ENCODE measurements at regions not wholly inside any gene's neighbourhood (a gene's known extent, or its start where the extent isn't known, plus 50 kb on each side); places are given as distances from the start of the nearest gene placed in this dataset.

GRCh38 chr9:25421560-25421959, 256.7 kb downstream of the TUSC1 start:
- H3K4me3 ChIP-seq (ENCODE audit: low read depth, low read length), result no peak overlapping the region
- H3K9me3 ChIP-seq (ENCODE audit: control insufficient read depth, insufficient read depth, low read depth, low read length), result no peaks in the 10 kb centered on the region
- POLR2A ChIA-PET, result no interaction called here
- H3K4me1 ChIP-seq (ENCODE audit: control insufficient read depth, insufficient read depth, low read length), result no peaks in the 10 kb centered on the region
- TF ChIP-seq ZFP3 (tag by site-specific recombination; IDR thresholded peaks at IDR 0.05; ENCODE audit: low read depth), result no peak
- TF ChIP-seq, protein P1, sequence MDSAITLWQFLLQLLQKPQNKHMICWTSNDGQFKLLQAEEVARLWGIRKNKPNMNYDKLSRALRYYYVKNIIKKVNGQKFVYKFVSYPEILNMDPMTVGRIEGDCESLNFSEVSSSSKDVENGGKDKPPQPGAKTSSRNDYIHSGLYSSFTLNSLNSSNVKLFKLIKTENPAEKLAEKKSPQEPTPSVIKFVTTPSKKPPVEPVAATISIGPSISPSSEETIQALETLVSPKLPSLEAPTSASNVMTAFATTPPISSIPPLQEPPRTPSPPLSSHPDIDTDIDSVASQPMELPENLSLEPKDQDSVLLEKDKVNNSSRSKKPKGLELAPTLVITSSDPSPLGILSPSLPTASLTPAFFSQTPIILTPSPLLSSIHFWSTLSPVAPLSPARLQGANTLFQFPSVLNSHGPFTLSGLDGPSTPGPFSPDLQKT (IDR thresholded peaks at IDR 0.05; ENCODE audit: borderline replicate concordance, low read depth, low read length), result no peak
- TF ChIP-seq ZNF292 (tag by site-specific recombination; IDR thresholded peaks at IDR 0.05; ENCODE audit: borderline replicate concordance, low read depth), result no peak
- no peak for TF ChIP-seq MYNN (tag by site-specific recombination; IDR thresholded peaks at IDR 0.05; ENCODE audit: borderline replicate concordance)
- no peak for TF ChIP-seq ZNF214 (tag by site-specific recombination; IDR thresholded peaks at IDR 0.05; ENCODE audit: borderline replicate concordance)
- no peak for TF ChIP-seq TCF7L2 (IDR thresholded peaks at IDR 0.05; ENCODE audit: borderline replicate concordance, low read depth, low read length)
- no peak for TF ChIP-seq ZNF777 (tag by site-specific recombination; IDR thresholded peaks at IDR 0.05; ENCODE audit: borderline replicate concordance)
- TF ChIP-seq BCL6B (tag by site-specific recombination; IDR thresholded peaks at IDR 0.05), result no peak
- TF ChIP-seq ZNF791 (tag by site-specific recombination; IDR thresholded peaks at IDR 0.05), result no peak
- no peak for TF ChIP-seq ZNF660 (tag by site-specific recombination; IDR thresholded peaks at IDR 0.05)
- no peak for TF ChIP-seq ZNF510 (tag by site-specific recombination; IDR thresholded peaks at IDR 0.05; ENCODE audit: insufficient replicate concordance)
- TF ChIP-seq OVOL3 (tag by site-specific recombination; IDR thresholded peaks at IDR 0.05), result no peak
- TF ChIP-seq KLF9 (tag by site-specific recombination; IDR thresholded peaks at IDR 0.05; ENCODE audit: low read depth), result no peak
- no peak for TF ChIP-seq ZNF776 (tag by site-specific recombination; IDR thresholded peaks at IDR 0.05; ENCODE audit: borderline replicate concordance)
- TF ChIP-seq, protein P2, sequence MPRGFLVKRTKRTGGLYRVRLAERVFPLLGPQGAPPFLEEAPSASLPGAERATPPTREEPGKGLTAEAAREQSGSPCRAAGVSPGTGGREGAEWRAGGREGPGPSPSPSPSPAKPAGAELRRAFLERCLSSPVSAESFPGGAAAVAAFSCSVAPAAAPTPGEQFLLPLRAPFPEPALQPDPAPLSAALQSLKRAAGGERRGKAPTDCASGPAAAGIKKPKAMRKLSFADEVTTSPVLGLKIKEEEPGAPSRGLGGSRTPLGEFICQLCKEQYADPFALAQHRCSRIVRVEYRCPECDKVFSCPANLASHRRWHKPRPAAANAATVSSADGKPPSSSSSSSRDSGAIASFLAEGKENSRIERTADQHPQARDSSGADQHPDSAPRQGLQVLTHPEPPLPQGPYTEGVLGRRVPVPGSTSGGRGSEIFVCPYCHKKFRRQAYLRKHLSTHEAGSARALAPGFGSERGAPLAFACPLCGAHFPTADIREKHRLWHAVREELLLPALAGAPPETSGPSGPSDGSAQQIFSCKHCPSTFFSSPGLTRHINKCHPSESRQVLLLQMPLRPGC (tag by site-specific recombination; IDR thresholded peaks at IDR 0.05), result no peak
- CTCF ChIA-PET, result no interaction called here
- H3K36me3 ChIP-seq (ENCODE audit: control insufficient read depth in 2 of 2, insufficient read depth in 1 of 2, low read length in 2 of 2), result no peaks in the 10 kb centered on the region
- H3K27ac ChIP-seq (ENCODE audit: extremely low read depth, low read depth, low read length), result no peak overlapping the region

GRCh38 chr9:25418974-25419373, 259.3 kb downstream of the TUSC1 start:
- TF ChIP-seq OSR2 (tag by site-specific recombination; IDR thresholded peaks at IDR 0.05) (no peak), KLF9 (tag by site-specific recombination; IDR thresholded peaks at IDR 0.05; ENCODE audit: low read depth) (no peak), ZNF561 (tag by site-specific recombination; IDR thresholded peaks at IDR 0.05; ENCODE audit: borderline replicate concordance) (no peak), ZBTB21 (tag by site-specific recombination; IDR thresholded peaks at IDR 0.05) (no peak), ZSCAN23 (tag by site-specific recombination; IDR thresholded peaks at IDR 0.05) (no peak), ZNF555 (tag by site-specific recombination; conservative IDR thresholded peaks at IDR 0.05) (no peak), SETDB1 (IDR thresholded peaks at IDR 0.05; ENCODE audit: insufficient read length, low read length) (no peak), ZNF670 (tag by site-specific recombination; IDR thresholded peaks at IDR 0.05; ENCODE audit: low read depth) (no peak), ZNF140 (tag by site-specific recombination; IDR thresholded peaks at IDR 0.05) (no peak), ZNF202 (tag by site-specific recombination; IDR thresholded peaks at IDR 0.05; ENCODE audit: borderline replicate concordance) (no peak), ZBTB17 (tag by site-specific recombination; IDR thresholded peaks at IDR 0.05) (no peak), ZFP69B (tag by site-specific recombination; IDR thresholded peaks at IDR 0.05) (no peak), GLI4 (tag by site-specific recombination; IDR thresholded peaks at IDR 0.05) (no peak)
- Histone ChIP-seq H3K9me3 (ENCODE audit: control insufficient read depth, insufficient read depth, low read depth, low read length) (no peaks in the 10 kb centered on the region), H3K27ac (ENCODE audit: extremely low read depth, low read depth, low read length) (no peak overlapping the region), H3K4me1 (ENCODE audit: control insufficient read depth, insufficient read depth, low read length) (no peaks in the 10 kb centered on the region), H3K4me3 (ENCODE audit: low read depth, low read length) (no peak overlapping the region), H3K36me3 (ENCODE audit: control insufficient read depth in 2 of 2, insufficient read depth in 1 of 2, low read length in 2 of 2) (no peaks in the 10 kb centered on the region)
- ChIA-PET CTCF (no interaction called here), POLR2A (no interaction called here)

Measured in HEK293 (cell line).